ENCODE measurements at regions not wholly inside any gene's neighbourhood (a gene's known extent, or its start where the extent isn't known, plus 50 kb on each side); places are given as distances from the start of the nearest gene placed in this dataset.

GRCh38 chr13:44276061-44276460 is 97.6 kb upstream of the SERP2 start:
- no peak for DNase-seq (ENCODE audit: low spot score)

GRCh38 chr13:44277459-44277858 is 96.2 kb upstream of the SERP2 start:
- no peak for DNase-seq (ENCODE audit: low spot score)

DNA sequence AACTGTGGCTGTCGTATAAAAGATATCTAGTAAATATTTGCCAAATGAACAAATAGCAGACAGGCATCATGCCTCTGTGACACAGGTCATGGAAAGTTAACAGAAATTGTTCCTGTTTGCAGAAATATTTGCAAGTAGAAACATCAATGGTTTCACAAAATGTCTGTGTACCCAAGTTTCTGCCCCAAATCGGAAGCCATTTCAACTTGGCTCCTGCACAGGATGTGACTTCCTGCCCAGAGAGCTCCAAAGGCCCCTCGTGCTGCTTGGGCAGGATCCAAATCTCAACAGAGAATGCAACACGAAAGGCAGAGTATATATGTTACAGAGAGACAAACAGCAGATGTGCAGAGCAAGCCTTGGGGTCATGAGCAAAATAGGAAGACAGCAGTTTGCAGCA is 95.5 kb upstream of the SERP2 start:
- no peak for DNase-seq (ENCODE audit: low spot score)

DNA sequence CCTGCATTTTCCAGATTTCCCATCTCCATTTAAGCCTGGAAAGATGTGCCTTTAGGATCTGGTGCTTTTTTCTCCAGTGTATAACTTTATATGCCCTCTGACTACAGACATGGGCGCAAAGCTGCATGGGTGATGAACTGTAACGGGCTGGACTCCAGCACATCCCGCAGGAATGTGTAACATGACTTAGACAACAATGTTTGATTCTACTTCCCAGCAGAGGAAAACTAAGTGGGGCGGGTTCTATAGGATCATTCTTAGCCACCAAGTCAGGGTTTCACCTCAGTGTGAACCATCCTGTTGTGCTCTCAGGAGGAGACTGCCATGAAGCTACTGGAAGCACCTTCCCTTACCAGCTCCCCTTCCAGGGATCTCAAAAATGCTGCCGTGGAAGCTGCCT is 93.2 kb upstream of the SERP2 start:
- no peak for DNase-seq (ENCODE audit: low spot score)

DNA sequence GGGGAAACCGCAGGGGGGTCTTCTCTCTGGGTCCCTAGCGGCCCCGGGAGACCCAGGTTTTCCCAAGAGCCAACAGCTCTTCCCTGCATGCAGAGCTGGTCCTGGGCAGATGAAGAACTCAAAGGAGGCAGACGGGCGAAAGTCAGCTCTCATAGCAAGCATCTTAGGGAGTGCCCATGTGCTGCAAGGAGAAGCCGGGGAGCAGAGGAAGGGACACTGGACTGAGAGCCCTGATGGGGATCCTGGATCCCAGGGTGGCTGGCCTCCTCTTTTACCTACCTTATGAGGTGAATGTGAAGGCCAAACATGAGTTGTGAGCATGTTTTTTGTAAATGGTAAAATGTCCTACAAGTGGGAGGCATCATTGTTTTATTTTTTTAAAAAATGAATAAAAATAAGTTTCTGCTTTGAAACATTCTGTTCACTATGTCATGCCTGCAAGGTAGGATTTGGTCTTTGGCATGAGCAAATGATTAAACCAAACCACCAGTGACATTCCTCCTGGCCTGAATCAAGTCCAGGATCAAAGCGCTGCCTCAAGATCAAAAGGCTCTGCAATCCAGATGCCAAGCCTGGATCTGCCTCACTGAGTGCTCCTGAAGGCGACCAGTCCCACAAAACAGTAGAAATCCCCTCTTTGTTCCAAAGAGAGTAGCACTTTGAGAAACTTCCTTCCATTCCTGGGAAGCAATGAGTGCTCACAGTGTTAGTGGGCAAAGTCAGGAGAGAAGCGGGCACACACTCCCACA is 92.2 kb upstream of the SERP2 start:
- no peak for DNase-seq (ENCODE audit: low spot score)

DNA sequence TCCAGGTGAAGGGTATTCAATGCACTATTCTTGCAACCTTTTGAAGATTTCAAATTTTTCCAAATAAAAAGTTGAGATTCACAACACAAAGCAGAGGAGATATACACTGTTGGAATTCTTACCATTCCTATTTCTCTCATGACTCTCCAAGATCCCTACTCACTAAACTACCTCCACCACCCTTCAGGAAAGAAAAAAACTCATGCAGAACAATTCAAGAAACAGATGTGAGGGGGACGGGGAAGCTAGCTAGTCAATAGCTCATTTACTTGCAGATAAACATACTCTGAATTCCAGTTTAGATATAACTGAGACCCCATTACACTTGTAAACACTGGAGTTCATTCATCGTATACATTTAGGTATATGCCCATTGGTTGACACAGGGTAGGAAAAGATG is 90.0 kb upstream of the SERP2 start:
- no peak for DNase-seq (ENCODE audit: low spot score)

DNA sequence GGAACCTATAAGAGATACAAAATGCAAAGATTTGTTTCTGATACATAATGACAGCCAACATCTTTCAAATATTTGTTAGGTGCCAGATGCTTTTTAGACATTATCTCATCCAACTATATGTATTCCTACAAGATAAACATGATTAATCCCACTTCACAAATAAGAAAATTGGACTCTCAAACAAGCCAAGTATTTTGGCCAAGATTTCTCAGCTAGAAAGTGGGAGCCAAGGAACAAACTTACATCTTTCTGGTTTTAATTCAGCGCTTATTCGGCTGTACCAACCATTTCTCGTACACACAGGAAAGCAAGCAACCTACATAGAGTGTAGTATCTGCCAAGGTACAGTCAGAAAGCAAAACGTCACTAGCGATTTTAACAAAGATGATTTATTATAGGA is 85.7 kb upstream of the SERP2 start:
- DNase-seq (ENCODE audit: low spot score) = no peak

- no peak for DNase-seq (ENCODE audit: low spot score)
These were observed 81.1 kb upstream of the SERP2 start for GRCh38 chr13:44292545-44292944.

DNA sequence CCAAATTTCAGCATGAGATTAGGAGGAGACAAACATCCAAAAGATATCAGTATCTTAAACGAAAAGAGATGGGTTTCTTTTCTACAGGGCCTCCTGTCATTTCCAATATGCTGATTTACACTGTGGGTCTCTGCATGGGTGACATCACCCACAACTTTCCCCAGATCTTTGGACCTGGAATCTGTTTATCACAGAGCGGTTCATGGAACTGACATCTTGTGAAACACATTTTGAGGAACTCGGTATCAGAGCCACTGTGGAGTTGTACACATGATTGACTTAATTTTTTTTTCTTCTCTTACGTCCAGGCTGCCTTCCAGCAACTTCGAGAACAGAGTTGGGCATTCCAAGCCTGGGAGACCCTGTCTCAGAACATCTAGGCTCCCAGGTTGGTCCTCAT is 80.2 kb upstream of the SERP2 start:
- no peak for DNase-seq (ENCODE audit: low spot score)

GRCh38 chr13:44293908-44294735 is 79.5 kb upstream of the SERP2 start:
- DNase-seq (ENCODE audit: low spot score) = no peak

DNA sequence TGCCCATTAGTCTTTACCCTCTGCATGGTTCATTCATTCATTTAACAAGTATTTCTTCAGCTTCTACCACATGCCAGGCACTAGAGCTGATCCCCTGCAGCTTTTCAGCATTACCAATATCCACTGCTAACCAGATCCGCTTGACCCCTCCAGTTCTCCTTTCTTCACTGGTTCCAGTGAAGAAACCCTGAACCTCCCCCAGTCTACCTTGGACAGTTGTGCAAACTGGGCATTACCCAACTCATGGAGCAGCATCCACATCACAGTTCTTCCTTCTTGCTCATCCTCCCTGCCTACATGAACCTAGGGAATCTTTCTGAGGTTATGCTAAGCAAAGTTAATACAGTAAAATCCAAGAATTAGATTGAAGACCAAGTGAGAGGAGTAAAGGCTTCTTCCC is 78.7 kb upstream of the SERP2 start:
- DNase-seq (ENCODE audit: low spot score) = no peak

DNA sequence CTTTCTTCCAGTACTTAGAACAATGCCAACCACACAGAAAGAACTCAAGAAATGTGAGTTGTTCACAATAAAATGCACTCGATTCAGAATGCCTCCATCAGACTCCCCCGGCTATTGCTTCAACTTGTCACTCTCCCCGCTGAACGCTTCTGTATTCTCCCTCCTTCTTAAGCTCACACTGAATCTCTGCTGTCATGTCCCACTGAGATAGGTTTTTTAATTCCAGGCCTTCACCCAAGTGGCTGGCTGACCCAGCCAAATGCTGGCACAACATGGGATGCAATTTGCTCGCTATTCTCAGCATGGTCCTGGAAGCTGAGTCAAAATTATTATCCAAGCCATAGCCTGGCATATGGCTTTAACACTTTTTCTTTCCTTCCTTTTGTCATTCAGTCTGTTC is 76.8 kb upstream of the SERP2 start:
- no peak for DNase-seq (ENCODE audit: low spot score)

DNA sequence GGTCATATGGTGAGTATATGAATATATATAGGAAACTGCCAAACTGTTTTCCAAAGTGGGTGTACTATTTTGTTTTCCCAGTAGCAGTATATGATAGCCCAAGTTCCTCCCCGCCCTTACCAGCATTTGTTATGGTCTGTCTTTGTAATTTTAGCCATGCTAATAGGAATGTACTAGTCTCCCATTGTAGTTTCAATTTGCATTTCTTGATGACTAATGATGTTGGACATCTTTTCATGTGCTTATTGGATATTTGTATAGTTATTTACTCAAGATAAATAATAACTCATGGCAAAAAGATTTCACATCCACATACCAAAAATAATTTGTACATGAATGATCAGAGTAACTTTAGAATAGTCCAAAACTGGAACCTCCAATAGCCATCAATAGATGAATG is 75.3 kb upstream of the SERP2 start:
- no peak for DNase-seq (ENCODE audit: low spot score)

DNA sequence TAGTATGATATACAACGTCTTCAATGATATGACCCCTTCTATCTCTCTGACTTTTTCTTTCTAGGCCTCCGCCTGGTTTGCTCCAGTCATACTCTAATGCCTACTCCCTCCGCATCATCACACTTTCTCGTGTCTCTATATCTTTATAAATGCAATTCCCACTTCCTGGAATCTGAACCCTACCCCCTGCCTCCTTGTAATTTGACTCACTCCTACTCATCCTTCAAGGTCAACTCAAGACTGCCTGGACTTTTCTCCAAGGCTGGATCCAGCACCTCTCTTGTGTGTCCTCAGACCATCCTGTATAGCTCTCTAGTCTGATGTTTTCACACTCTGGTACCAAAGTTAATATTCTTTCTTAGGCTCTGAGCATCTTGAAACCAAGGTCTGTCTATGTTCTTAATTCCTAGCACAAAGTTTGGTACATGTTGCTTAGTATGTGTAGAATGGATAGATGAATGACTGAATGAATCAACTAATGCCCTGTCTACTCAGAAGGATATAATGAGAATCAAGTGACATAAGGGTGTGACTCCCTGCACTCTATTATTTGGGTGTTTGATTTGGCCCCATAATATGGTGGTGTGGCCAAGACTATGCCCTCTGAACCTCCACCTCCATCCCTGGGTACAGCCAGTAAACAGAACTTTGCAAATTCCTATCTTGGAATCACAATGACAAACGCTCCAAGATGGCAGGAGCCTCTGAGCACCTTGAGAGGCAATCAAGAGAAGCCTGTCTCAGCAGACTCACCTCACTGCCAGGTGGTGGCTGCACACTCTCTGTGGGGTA is 74.3 kb upstream of the SERP2 start:
- DNase-seq (ENCODE audit: low spot score) = no peak

DNA sequence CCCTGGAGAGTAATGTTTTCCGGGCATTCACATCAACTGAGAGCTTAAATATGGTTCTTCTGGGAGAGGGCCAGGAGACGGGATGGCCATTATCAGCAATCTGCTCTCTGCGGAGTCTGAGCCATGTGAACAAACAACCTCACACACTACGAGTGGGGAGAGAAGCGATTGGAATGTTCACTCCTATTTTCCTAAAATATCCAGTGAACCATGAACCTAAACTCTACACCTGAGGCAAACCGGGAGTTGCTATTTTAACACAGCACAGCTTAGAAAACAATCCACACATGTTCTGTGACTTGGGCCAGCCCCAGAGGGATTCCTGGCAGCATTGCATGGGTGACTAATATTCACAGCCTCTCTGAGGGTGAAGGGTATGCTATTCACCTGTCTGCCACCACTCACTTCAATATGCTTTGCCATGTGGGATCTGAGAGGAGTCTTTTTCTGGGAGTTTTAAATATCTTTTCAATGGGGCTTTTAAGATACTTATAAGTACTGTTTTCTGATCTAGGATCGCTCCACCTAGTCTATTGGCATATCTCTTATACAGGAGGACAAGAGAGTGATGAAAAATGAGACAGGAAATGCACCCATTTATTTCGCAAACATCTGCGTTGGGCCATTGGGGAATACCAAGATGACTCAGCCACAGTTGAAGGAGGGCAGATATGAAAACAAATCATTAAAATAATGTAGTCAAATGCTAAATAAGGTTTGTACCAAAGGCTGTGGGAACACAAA is 72.6 kb upstream of the SERP2 start:
- no peak for DNase-seq (ENCODE audit: low spot score)

DNA sequence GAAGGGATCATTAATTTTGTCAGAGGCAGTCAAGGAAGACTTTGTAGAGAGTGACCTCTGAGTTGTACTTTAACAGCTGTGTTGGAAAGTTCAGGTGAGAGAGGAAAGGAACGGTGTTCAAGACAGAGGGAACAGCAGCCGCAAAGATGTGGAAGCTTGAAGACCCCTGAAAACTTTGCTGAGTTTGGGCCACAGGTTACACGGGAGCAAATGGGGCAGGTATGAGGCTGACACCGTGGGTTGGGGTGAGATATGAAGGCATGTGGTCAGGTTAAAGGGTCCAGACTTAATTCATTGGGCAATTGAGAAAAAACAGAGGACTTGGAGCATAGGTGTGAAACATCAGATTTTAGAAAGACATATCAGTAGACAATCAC is 72.0 kb upstream of the SERP2 start:
- no peak for DNase-seq (ENCODE audit: low spot score)

DNA sequence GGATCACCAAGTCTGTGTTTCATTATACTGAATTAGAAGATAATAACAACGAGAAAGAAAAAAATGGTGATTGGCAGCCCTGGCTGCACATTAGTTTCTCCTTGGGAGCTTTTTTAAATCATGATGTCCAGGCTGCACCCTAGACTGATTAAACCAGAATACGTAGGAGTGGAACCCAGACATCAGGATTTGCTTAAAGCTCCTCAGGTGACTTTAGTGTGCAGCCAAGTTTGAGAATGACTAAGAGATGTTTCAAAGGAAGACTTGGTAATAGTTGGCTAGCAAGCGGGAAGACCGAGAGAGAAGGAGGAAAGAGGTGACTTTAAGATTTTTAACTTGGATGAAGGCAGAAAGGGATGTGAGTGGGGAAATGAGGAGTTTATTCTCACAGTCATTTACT is 71.4 kb upstream of the SERP2 start:
- no peak for DNase-seq (ENCODE audit: low spot score)

DNA sequence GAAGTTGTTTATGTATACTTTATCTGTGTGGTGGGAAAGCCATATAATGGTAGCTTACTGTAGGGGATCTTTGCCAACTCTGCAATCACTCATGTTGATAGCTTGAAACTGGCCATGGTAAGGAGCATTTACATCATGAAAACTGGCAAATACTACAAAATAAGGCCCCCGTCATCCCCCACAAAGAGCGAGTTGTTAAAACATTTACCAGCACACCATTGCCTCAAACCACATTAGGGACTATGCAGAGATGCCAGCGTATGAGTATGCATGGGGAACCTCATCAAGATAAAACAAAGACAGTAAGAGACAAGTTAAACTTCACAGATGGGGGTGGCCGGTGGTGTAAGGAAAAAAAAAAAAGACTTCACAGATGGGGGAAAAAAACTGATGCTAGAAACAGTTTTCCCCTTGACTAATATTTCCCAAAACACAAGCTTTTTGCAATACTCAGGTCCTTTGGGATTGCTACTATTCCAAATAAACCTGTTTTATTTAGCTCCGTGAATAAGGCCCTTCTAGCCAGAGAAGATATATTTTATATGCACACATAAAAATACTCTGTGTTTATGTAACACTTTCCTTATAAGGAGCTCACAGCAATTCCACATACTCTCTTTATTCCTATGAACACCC is 70.6 kb upstream of the SERP2 start:
- no peak for DNase-seq (ENCODE audit: low spot score)

DNA sequence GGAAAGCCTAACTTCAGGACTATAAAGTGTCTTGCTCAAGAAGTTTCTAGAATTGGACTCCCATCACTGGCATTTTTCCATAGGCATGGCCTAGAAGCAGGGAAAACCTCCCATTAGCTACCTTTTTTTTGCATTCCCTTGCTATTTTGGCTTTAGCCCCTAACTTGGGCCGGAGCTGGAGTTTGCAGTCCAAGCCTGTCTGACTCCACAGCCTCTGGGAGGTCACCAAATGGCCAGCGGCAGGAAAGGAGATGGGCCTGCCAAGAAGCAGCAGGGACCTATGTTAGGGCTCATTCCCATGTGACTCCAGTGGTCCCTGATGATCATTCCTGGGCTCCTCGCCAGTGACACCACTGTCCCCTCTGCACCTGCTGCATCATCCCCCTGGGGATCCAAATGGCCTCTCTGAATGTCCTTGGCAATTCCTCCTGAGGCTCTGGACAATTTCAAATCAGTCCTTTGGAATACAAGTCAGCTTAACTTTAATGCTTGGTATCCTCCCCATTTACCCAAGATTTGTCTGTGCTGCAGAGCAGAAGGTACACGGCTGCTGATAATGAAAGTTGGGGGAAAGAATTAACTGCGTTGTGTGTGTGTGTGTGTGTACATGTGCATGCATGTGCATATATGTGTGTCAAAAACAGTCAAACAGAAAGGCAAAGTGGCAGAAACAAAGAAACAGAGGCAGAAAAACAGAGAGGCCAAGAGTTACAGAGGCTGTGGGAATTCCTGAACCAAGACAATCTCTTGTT is 69.8 kb upstream of the SERP2 start:
- no peak for DNase-seq (ENCODE audit: low spot score)

DNA sequence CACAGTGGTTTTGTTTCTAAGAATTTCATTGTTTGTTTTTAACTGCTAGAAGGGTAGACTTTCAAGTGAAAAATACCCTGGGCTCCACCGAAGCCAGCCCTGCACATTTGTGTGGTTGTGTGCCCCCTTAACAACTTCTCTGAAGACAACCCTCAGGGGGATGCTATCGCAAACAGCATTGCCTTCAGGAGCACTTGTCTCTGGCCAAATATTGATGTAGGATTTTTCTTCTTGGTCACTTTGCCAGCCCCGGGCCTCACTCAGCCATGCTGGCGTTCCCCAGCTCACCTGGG is 69.2 kb upstream of the SERP2 start:
- DNase-seq (ENCODE audit: low spot score) = no peak

- DNase-seq (ENCODE audit: low spot score) = no peak
These were observed 68.3 kb upstream of the SERP2 start for GRCh38 chr13:44305286-44305685.
